Panc1 (cell line): ENCODE measurements at regions not wholly inside any gene's neighbourhood (a gene's known extent, or its start where the extent isn't known, plus 50 kb on each side); places are given as distances from the start of the nearest gene placed in this dataset.

Source experiments
- TCF7L2 ChIP-seq: IDR thresholded peaks from 2 replicates; pipeline ENCODE4 v1.6.1; 2011; ENCODE audit warnings: mild to moderate bottlenecking, low read depth, low read length, inconsistent platforms
- TF ChIP-seq, protein P1 (sequence below): fragments of 450-650 bp; IDR thresholded peaks from 2 replicates; pipeline ENCODE4 v1.5.1; 2017; ENCODE audit warnings: mild to moderate bottlenecking
- TF ChIP-seq, protein P2 (sequence below), 2 experiments: IDR thresholded peaks; 2 replicates each; pipeline ENCODE4 v1.6.1; 2011 to 2012; ENCODE audit warnings: low read depth in 2 of 2, control low read depth in 1 of 2, low read length in 1 of 2, mild to moderate bottlenecking in 1 of 2, moderate library complexity in 1 of 2; ENCODE audit not compliant: insufficient read depth in 1 of 2

DNA sequence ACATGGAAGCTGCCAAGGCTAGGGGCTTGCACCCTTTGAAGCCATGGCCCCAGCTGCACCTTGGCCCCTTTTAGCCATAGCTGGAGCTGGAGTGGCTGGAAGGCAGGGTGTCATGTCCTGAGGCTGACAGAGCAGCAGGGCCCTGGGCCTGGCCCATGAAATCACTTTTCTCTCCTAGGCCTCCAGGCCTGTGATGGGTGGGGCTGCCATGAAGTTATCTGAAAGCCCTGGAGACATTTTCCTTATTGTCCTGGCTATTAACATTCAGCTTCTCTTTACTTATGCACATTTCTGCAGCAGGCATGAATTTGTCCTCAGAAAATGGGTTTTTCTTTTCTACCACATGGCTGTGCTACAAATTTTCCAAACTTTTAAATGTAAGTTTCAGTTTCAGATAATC is 106.9 kb upstream of the ELMO1 start:
- TF ChIP-seq, protein P1, sequence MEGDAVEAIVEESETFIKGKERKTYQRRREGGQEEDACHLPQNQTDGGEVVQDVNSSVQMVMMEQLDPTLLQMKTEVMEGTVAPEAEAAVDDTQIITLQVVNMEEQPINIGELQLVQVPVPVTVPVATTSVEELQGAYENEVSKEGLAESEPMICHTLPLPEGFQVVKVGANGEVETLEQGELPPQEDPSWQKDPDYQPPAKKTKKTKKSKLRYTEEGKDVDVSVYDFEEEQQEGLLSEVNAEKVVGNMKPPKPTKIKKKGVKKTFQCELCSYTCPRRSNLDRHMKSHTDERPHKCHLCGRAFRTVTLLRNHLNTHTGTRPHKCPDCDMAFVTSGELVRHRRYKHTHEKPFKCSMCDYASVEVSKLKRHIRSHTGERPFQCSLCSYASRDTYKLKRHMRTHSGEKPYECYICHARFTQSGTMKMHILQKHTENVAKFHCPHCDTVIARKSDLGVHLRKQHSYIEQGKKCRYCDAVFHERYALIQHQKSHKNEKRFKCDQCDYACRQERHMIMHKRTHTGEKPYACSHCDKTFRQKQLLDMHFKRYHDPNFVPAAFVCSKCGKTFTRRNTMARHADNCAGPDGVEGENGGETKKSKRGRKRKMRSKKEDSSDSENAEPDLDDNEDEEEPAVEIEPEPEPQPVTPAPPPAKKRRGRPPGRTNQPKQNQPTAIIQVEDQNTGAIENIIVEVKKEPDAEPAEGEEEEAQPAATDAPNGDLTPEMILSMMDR = no peak
- TF ChIP-seq, protein P2, sequence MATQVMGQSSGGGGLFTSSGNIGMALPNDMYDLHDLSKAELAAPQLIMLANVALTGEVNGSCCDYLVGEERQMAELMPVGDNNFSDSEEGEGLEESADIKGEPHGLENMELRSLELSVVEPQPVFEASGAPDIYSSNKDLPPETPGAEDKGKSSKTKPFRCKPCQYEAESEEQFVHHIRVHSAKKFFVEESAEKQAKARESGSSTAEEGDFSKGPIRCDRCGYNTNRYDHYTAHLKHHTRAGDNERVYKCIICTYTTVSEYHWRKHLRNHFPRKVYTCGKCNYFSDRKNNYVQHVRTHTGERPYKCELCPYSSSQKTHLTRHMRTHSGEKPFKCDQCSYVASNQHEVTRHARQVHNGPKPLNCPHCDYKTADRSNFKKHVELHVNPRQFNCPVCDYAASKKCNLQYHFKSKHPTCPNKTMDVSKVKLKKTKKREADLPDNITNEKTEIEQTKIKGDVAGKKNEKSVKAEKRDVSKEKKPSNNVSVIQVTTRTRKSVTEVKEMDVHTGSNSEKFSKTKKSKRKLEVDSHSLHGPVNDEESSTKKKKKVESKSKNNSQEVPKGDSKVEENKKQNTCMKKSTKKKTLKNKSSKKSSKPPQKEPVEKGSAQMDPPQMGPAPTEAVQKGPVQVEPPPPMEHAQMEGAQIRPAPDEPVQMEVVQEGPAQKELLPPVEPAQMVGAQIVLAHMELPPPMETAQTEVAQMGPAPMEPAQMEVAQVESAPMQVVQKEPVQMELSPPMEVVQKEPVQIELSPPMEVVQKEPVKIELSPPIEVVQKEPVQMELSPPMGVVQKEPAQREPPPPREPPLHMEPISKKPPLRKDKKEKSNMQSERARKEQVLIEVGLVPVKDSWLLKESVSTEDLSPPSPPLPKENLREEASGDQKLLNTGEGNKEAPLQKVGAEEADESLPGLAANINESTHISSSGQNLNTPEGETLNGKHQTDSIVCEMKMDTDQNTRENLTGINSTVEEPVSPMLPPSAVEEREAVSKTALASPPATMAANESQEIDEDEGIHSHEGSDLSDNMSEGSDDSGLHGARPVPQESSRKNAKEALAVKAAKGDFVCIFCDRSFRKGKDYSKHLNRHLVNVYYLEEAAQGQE (IDR thresholded peaks at IDR 0.05; ENCODE audit: insufficient read depth in 1 of 2, low read depth in 2 of 2, low read length in 1 of 2) = no peak
- no peak for TF ChIP-seq TCF7L2
